ENCODE measurements at regions not wholly inside any gene's neighbourhood (a gene's known extent, or its start where the extent isn't known, plus 50 kb on each side); places are given as distances from the start of the nearest gene placed in this dataset.
"Not testable (repeated sequence)": the region's sequence is repeated elsewhere in the genome, so short reads cannot be mapped to it uniquely, and the experiment has no call there.

DNA sequence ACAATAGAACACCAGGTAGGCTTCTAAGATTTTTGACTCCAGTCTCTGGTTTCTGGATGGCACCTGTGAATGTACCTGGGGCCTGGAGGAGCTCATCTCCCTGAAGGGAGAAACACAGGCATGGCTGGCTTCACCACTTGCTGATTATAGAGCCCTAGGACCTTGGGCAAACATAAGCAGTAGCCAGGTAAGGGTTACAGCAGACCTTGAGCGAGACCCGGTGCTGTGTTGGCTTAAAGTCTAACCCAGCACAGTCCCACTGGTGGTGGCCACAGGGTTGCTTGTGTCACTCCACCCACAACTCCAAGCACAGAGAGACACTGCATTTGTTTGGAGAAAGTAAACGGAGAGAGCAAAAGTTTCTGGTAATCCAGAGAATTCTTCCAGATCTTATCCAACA, 104.7 kb upstream of the SPOPL start:
- peaks cover 20% of the 10 kb centered on the region for H3K4me1 ChIP-seq (ENCODE audit: control insufficient read depth, insufficient read depth, low read length)
- H3K27me3 ChIP-seq (replicated peaks; ENCODE audit: control insufficient read depth, insufficient read depth, low read length): no peaks in the 10 kb centered on the region
- peaks cover 6% of the 10 kb centered on the region for H3K9me3 ChIP-seq (ENCODE audit: control insufficient read depth, low read length)
- DNase-seq (ENCODE audit: low read depth): no peak
- H3K9ac ChIP-seq (ENCODE audit: low read length): no peak overlapping the region
- no peak overlapping the region for H3K4me3 ChIP-seq (ENCODE audit: low read length)
- no peaks in the 10 kb centered on the region for H3K36me3 ChIP-seq (ENCODE audit: control insufficient read depth, insufficient read depth, low read length, severe bottlenecking)

GRCh38 chr2:138403431-138403927, 98.1 kb upstream of the SPOPL start:
- H3K4me1 ChIP-seq (ENCODE audit: control insufficient read depth, insufficient read depth, low read length): no peaks in the 10 kb centered on the region
- H3K4me3 ChIP-seq (ENCODE audit: low read length): no peak overlapping the region
- H3K27me3 ChIP-seq (replicated peaks; ENCODE audit: control insufficient read depth, insufficient read depth, low read length): no peaks in the 10 kb centered on the region
- DNase-seq (ENCODE audit: low read depth): no peak
- peaks cover 6% of the 10 kb centered on the region for H3K9me3 ChIP-seq (ENCODE audit: control insufficient read depth, low read length)
- H3K9ac ChIP-seq (ENCODE audit: low read length): no peak overlapping the region
- no peaks in the 10 kb centered on the region for H3K36me3 ChIP-seq (ENCODE audit: control insufficient read depth, insufficient read depth, low read length, severe bottlenecking)

- H3K36me3 ChIP-seq (ENCODE audit: control insufficient read depth, insufficient read depth, low read length, severe bottlenecking): no peaks in the 10 kb centered on the region
- no peaks in the 10 kb centered on the region for H3K27me3 ChIP-seq (replicated peaks; ENCODE audit: control insufficient read depth, insufficient read depth, low read length)
- no peak for DNase-seq (ENCODE audit: low read depth)
- no peak overlapping the region for H3K4me3 ChIP-seq (ENCODE audit: low read length)
- H3K9me3 ChIP-seq (ENCODE audit: control insufficient read depth, low read length): peaks cover 4% of the 10 kb centered on the region
- H3K4me1 ChIP-seq (ENCODE audit: control insufficient read depth, insufficient read depth, low read length): no peaks in the 10 kb centered on the region
- H3K9ac ChIP-seq (ENCODE audit: low read length): no peak overlapping the region
Measured at GRCh38 chr2:138414014-138414413, 87.6 kb upstream of the SPOPL start.

GRCh38 chr2:138415985-138416384, 85.6 kb upstream of the SPOPL start:
- Histone ChIP-seq H3K4me1 (ENCODE audit: control insufficient read depth, insufficient read depth, low read length) (no peaks in the 10 kb centered on the region), H3K4me3 (ENCODE audit: low read length) (no peak overlapping the region), H3K9me3 (ENCODE audit: control insufficient read depth, low read length) (peaks cover 4% of the 10 kb centered on the region), H3K36me3 (ENCODE audit: control insufficient read depth, insufficient read depth, low read length, severe bottlenecking) (no peaks in the 10 kb centered on the region), H3K9ac (ENCODE audit: low read length) (no peak overlapping the region), H3K27me3 (replicated peaks; ENCODE audit: control insufficient read depth, insufficient read depth, low read length) (no peaks in the 10 kb centered on the region)
- peak; percentile 35 for DNase-seq (ENCODE audit: low read depth)

GRCh38 chr2:138418453-138418852, 83.1 kb upstream of the SPOPL start:
- no peak overlapping the region for H3K9ac ChIP-seq (ENCODE audit: low read length)
- H3K4me3 ChIP-seq (ENCODE audit: low read length): no peak overlapping the region
- no peak for DNase-seq (ENCODE audit: low read depth)
- H3K9me3 ChIP-seq (ENCODE audit: control insufficient read depth, low read length): no peaks in the 10 kb centered on the region
- no peaks in the 10 kb centered on the region for H3K36me3 ChIP-seq (ENCODE audit: control insufficient read depth, insufficient read depth, low read length, severe bottlenecking)
- H3K4me1 ChIP-seq (ENCODE audit: control insufficient read depth, insufficient read depth, low read length): peaks cover 14% of the 10 kb centered on the region
- no peaks in the 10 kb centered on the region for H3K27me3 ChIP-seq (replicated peaks; ENCODE audit: control insufficient read depth, insufficient read depth, low read length)

DNA sequence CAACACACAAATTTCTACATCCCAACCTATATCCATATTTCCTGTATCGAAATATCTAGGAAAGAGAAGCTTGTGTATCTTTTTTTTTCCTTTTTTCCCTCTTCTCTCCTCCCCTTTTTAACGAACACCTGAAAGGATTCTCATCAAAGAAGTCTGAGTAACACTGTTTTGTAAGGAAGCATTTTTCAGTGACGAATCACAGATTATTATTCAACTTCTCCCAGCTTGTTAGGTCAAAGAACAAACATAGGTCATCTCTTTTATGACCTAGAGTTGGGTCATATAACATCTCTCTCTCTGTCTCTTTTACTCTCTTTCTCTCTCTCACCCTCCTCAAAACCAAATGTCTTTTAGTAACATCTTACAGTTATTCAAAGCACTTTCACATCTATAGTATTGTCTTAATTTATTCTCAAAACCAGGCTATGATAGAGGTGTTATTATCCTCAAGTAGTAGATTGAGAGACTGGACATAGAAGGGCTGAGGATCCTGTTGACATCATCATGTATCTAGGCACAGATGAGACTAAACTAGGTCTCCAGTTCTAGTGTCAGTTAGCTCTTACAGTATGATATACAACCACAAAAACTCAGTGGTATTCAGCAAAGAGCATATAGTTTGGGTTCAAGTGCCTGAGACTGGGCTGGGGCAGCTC, 80.1 kb upstream of the SPOPL start:
- Histone ChIP-seq H3K4me1 (ENCODE audit: control insufficient read depth, insufficient read depth, low read length) (peaks cover 14% of the 10 kb centered on the region), H3K9ac (ENCODE audit: low read length) (no peak overlapping the region), H3K27me3 (replicated peaks; ENCODE audit: control insufficient read depth, insufficient read depth, low read length) (no peaks in the 10 kb centered on the region), H3K4me3 (ENCODE audit: low read length) (no peak overlapping the region), H3K9me3 (ENCODE audit: control insufficient read depth, low read length) (no peaks in the 10 kb centered on the region), H3K36me3 (ENCODE audit: control insufficient read depth, insufficient read depth, low read length, severe bottlenecking) (no peaks in the 10 kb centered on the region)
- DNase-seq (ENCODE audit: low read depth): peak; percentile 19

DNA sequence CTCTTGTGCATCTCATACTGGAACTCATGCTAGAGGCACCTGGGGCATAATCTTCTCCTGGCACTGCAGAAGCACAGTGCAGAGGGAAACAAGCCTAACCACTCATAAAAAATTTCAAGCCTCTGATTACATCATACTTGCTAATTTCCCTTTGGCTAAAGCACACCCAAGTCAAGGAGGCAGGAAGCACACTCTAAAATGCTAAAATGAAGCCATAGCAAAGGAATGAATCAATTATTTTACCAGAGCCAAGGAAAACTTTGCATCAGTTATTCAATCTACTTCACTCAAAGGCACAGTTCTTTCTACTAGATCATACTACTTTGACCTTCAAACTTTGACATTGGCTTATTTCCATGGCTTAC, 79.6 kb upstream of the SPOPL start:
- Histone ChIP-seq H3K36me3 (ENCODE audit: control insufficient read depth, insufficient read depth, low read length, severe bottlenecking) (no peaks in the 10 kb centered on the region), H3K4me1 (ENCODE audit: control insufficient read depth, insufficient read depth, low read length) (peaks cover 14% of the 10 kb centered on the region), H3K9ac (ENCODE audit: low read length) (no peak overlapping the region), H3K9me3 (ENCODE audit: control insufficient read depth, low read length) (no peaks in the 10 kb centered on the region), H3K4me3 (ENCODE audit: low read length) (no peak overlapping the region), H3K27me3 (replicated peaks; ENCODE audit: control insufficient read depth, insufficient read depth, low read length) (no peaks in the 10 kb centered on the region)
- DNase-seq (ENCODE audit: low read depth): peak; percentile 78

GRCh38 chr2:138423198-138423597, 78.4 kb upstream of the SPOPL start:
- Histone ChIP-seq H3K4me3 (ENCODE audit: low read length) (no peak overlapping the region), H3K4me1 (ENCODE audit: control insufficient read depth, insufficient read depth, low read length) (peaks cover 14% of the 10 kb centered on the region), H3K36me3 (ENCODE audit: control insufficient read depth, insufficient read depth, low read length, severe bottlenecking) (no peaks in the 10 kb centered on the region), H3K27me3 (replicated peaks; ENCODE audit: control insufficient read depth, insufficient read depth, low read length) (no peaks in the 10 kb centered on the region), H3K9ac (ENCODE audit: low read length) (no peak overlapping the region), H3K9me3 (ENCODE audit: control insufficient read depth, low read length) (no peaks in the 10 kb centered on the region)
- DNase-seq (ENCODE audit: low read depth): no peak

DNA sequence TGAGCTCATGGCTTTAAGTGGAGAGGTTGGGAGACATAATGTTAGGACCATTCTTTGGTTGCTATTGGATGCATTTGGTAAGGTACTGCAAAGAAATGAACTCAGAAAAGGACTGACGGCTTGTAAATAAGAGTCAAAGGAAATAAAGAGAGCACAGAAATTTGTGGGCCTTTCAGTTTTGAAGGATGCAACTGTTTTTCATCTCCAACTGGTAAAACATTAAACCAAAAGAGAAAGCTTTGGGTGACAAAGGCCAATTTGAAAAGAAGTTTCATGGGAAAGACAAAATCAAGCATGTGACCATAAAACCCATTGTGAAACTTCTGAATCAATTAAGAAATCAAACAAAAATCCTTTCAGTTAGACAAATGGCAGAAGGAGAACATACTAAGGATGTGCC, 77.8 kb upstream of the SPOPL start:
- no peaks in the 10 kb centered on the region for H3K27me3 ChIP-seq (replicated peaks; ENCODE audit: control insufficient read depth, insufficient read depth, low read length)
- no peak overlapping the region for H3K4me3 ChIP-seq (ENCODE audit: low read length)
- H3K9ac ChIP-seq (ENCODE audit: low read length): no peak overlapping the region
- H3K4me1 ChIP-seq (ENCODE audit: control insufficient read depth, insufficient read depth, low read length): peaks cover 14% of the 10 kb centered on the region
- H3K36me3 ChIP-seq (ENCODE audit: control insufficient read depth, insufficient read depth, low read length, severe bottlenecking): no peaks in the 10 kb centered on the region
- no peaks in the 10 kb centered on the region for H3K9me3 ChIP-seq (ENCODE audit: control insufficient read depth, low read length)
- no peak for DNase-seq (ENCODE audit: low read depth)

DNA sequence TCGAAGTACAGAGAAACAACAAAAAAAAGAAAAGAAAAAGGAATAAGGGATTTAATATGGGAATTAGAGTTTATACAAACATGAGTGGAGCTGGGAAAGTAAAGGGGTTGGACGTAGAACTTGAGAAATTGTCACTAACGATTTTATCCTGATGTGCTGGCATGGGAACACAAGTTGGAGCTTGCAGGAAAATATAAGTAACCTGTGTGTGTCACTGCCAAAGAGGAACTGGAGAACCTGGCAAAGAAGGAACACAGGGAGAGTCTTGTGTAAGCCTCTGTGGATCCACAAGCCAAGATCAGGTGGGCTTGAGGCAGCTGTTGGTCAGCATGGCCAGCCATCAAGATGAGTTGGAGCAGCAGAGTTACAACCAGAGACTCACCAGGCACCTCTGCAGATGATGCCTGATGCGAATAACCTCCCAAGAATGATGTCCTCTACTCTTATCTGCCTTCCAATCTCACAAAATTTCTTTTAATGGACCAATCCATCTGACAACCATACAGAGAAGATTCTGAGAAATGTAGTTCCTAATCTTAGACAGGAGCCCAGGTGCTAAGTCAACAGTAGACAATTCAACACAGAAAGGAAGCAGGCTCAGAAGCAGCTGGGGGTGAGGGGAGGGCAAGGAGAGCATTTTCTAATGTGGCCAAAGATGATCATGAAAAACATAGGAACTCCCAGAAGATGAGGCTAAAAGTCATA, 77.0 kb upstream of the SPOPL start:
- no peak overlapping the region for H3K4me3 ChIP-seq (ENCODE audit: low read length)
- no peaks in the 10 kb centered on the region for H3K9me3 ChIP-seq (ENCODE audit: control insufficient read depth, low read length)
- no peaks in the 10 kb centered on the region for H3K27me3 ChIP-seq (replicated peaks; ENCODE audit: control insufficient read depth, insufficient read depth, low read length)
- peaks cover 14% of the 10 kb centered on the region for H3K4me1 ChIP-seq (ENCODE audit: control insufficient read depth, insufficient read depth, low read length)
- H3K36me3 ChIP-seq (ENCODE audit: control insufficient read depth, insufficient read depth, low read length, severe bottlenecking): no peaks in the 10 kb centered on the region
- H3K9ac ChIP-seq (ENCODE audit: low read length): no peak overlapping the region
- no peak for DNase-seq (ENCODE audit: low read depth)

- not testable (repeated sequence) for H3K4me3 ChIP-seq (ENCODE audit: low read length); DNase-seq (ENCODE audit: low read depth); H3K9me3 ChIP-seq (ENCODE audit: control insufficient read depth, low read length); H3K9ac ChIP-seq (ENCODE audit: low read length); H3K36me3 ChIP-seq (ENCODE audit: control insufficient read depth, insufficient read depth, low read length, severe bottlenecking); H3K27me3 ChIP-seq (replicated peaks; ENCODE audit: control insufficient read depth, insufficient read depth, low read length)
- H3K4me1 ChIP-seq (ENCODE audit: control insufficient read depth, insufficient read depth, low read length): peaks cover 13% of the 10 kb centered on the region
Measured at GRCh38 chr2:138426116-138426515, 75.5 kb upstream of the SPOPL start.

Data from adipocyte (in vitro differentiated cells).